Myocyte (in vitro differentiated cells): ENCODE measurements at regions not wholly inside any gene's neighbourhood (a gene's known extent, or its start where the extent isn't known, plus 50 kb on each side); places are given as distances from the start of the nearest gene placed in this dataset.

ENCODE experiments used
- DNase-seq: peaks from one replicate; pipeline ENCODE4 v3.0.0-alpha.2; 2012; ENCODE audit warnings: low read depth

GRCh38 chr4:182973511-182973911, 56.3 kb upstream of the DCTD start:
- no peak for DNase-seq

DNA sequence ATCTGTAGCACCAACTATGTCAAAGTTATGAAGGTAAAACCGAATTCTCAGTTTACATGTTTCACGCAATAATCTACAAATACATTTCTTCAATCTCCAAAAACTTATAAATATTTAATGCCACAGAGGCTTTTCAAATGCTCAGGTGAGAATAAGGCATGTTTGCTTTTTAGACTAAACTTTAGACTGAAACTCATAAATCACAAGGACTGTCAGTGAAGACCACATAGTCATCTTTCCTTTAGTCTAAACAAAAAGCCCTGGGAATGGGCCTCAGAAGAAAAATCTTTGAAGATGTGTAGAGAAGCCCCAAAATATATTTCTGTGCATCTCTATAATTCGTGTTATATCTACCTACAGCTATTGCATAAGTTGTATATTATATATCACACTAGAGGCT, 54.5 kb upstream of the DCTD start:
- DNase-seq = no peak

- no peak for DNase-seq
Observed at GRCh38 chr4:182969651-182970279, 52.6 kb upstream of the DCTD start.

- no peak for DNase-seq
Observed at GRCh38 chr4:182968917-182969650, 51.9 kb upstream of the DCTD start.

DNA sequence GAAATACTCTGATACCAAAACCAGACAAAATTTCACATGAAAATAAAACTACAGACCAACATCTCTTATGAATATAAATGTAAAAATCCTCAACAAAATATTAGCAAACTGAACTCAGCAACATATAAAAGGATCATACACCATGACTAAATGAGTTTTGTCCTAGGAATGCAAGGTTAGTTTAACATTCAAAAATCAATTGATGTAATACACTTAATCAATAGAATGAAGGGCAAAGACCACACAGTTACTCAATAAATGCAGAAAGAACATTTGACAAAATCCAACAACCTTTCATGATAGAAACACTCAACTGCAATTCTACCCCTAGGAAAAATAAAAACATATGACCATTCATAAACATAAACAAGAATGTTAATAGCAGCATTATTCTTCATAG, 50.2 kb upstream of the DCTD start:
- DNase-seq = no peak
